B cell (primary cell): ENCODE measurements at regions not wholly inside any gene's neighbourhood (a gene's known extent, or its start where the extent isn't known, plus 50 kb on each side); places are given as distances from the start of the nearest gene placed in this dataset.

Source experiments
- ATAC-seq: fragments of 200-7000 bp; cut with Tn5 transposase; one replicate; pipeline ENCODE4 v1.10.0; 2021; ENCODE audit warnings: low read depth, mild to moderate bottlenecking, moderate number of reproducible peaks, moderate library complexity
- CTCF ChIA-PET: fragments of 350-600 bp; sonication (Branson Sonifier 250); formaldehyde crosslinking; loops from one replicate; lab custom pipeline; 2021; ENCODE audit warnings: antibody characterized with exemption, inconsistent platforms; lab: Charles Lee
- POLR2A ChIA-PET: fragments of 350-600 bp; sonication (Branson Sonifier 250); formaldehyde crosslinking; loops from one replicate; lab custom pipeline; 2021; ENCODE audit warnings: antibody characterized with exemption; lab: Charles Lee
- DNase-seq: peaks from one replicate; pipeline ENCODE4 v3.0.0; 2013
- H2AFZ ChIP-seq: 2 replicates; pipeline ENCODE4 v1.6.1; 2012; ENCODE audit warnings: mild to moderate bottlenecking, low read depth, low read length; ENCODE audit not compliant: insufficient read depth, poor library complexity, severe bottlenecking
- H3K27ac ChIP-seq, 2 donors: 1 replicate in 1 of 2; 2 replicates in 1 of 2; pipeline ENCODE4 v1.5.1; 2012 to 2013; ENCODE audit warnings: low read length in 2 of 2, mild to moderate bottlenecking in 2 of 2, moderate library complexity in 1 of 2
- H3K27me3 ChIP-seq, 4 experiments: fragments of 200-600 bp in 1 of 4; sonication (generic) in 1 of 4; replicated peaks in 1 of 4; 1 replicate in 2 of 4; 2 replicates in 2 of 4; pipeline versions ENCODE4 v1.6.1 to v1.7.0; 2013 to 2016; ENCODE audit warnings: low read length in 3 of 4, mild to moderate bottlenecking in 2 of 4, mixed read lengths in 1 of 4, moderate library complexity in 1 of 4; ENCODE audit not compliant: insufficient read depth in 4 of 4, control insufficient read depth in 3 of 4; ENCODE audit errors: control extremely low read depth in 1 of 4
- H3K36me3 ChIP-seq, 2 experiments: replicated peaks in 1 of 2; 1 replicate in 1 of 2; 2 replicates in 1 of 2; pipeline versions ENCODE4 v1.6.1 to v1.7.1; 2013; ENCODE audit warnings: low read length in 1 of 2; ENCODE audit not compliant: insufficient read depth in 2 of 2, control insufficient read depth in 1 of 2; ENCODE audit errors: control extremely low read depth in 1 of 2, extremely low read depth in 1 of 2
- H3K4me1 ChIP-seq, 2 donors: fragments of 200-600 bp in 1 of 2; sonication (generic) in 1 of 2; 1 replicate in 1 of 2; 2 replicates in 1 of 2; pipeline versions ENCODE4 v1.5.1 to v1.6.1; 2013 to 2017; ENCODE audit warnings: low read length in 2 of 2; ENCODE audit not compliant: control insufficient read depth in 2 of 2, insufficient read depth in 2 of 2
- H3K4me2 ChIP-seq: replicated peaks from 2 replicates; pipeline ENCODE3; 2012; ENCODE audit warnings: mild to moderate bottlenecking, low read depth, low read length; ENCODE audit not compliant: poor library complexity, severe bottlenecking
- H3K4me3 ChIP-seq, 5 experiments: fragments of 200-600 bp in 1 of 5; sonication (generic) in 1 of 5; 1 replicate in 3 of 5; 2 replicates in 2 of 5; pipeline versions ENCODE4 v1.5.1 to v1.7.0; 2011 to 2016; ENCODE audit warnings: low read length in 4 of 5, mild to moderate bottlenecking in 4 of 5, low read depth in 2 of 5, control low read depth in 1 of 5, moderate library complexity in 1 of 5; ENCODE audit not compliant: insufficient read depth in 1 of 5; ENCODE audit errors: control extremely low read depth in 1 of 5, extremely low read depth in 1 of 5
- H3K79me2 ChIP-seq: fragments of 200-600 bp; sonication (generic); one replicate; pipeline ENCODE4 v1.6.0; 2016; ENCODE audit warnings: low read length; ENCODE audit not compliant: control insufficient read depth, insufficient read depth
- H3K9ac ChIP-seq: fragments of 200-600 bp; sonication (generic); 2 replicates; pipeline ENCODE4 v1.6.1; 2017; ENCODE audit warnings: mild to moderate bottlenecking, low read length, moderate library complexity
- H3K9me3 ChIP-seq, 3 donors: one replicate each; pipeline versions ENCODE4 v1.6.1 to v1.7.1; 2013; ENCODE audit warnings: low read length in 2 of 3; ENCODE audit not compliant: control insufficient read depth in 2 of 3, insufficient read depth in 1 of 3; ENCODE audit errors: control extremely low read depth in 1 of 3
- H4K20me1 ChIP-seq: 2 replicates; pipeline ENCODE4 v1.6.0; 2012; ENCODE audit warnings: mild to moderate bottlenecking, low read length; ENCODE audit not compliant: insufficient read depth, control insufficient read depth, poor library complexity, severe bottlenecking
- H3K27ac Mint-ChIP-seq: one replicate; pipeline ENCODE4 v1.8.0; 2021; ENCODE audit warnings: mixed read lengths
- H3K27me3 Mint-ChIP-seq: one replicate; pipeline ENCODE4 v1.8.0; 2021; ENCODE audit warnings: mixed read lengths
- H3K4me1 Mint-ChIP-seq: one replicate; pipeline ENCODE4 v1.8.0; 2021; ENCODE audit warnings: mixed read lengths
- H3K4me3 Mint-ChIP-seq: one replicate; pipeline ENCODE4 v1.8.0; 2021; ENCODE audit warnings: mixed read lengths
- H3K9me3 Mint-ChIP-seq: one replicate; pipeline ENCODE4 v1.8.0; 2022; ENCODE audit warnings: mixed read lengths; ENCODE audit not compliant: insufficient read depth
- EZH2 ChIP-seq: IDR thresholded peaks from 2 replicates; pipeline ENCODE4 v1.6.1; 2012; ENCODE audit warnings: borderline replicate concordance, low read depth, mild to moderate bottlenecking, moderate library complexity, low read length; ENCODE audit not compliant: insufficient read depth, poor library complexity, severe bottlenecking
- WGBS: methylation state at CpG from one replicate; pipeline ENCODE4 v1.1.5; 2013; ENCODE audit warnings: missing lambda C conversion rate; ENCODE audit not compliant: insufficient coverage; 5-methylcytosine and 5-hydroxymethylcytosine counted together
- intact Hi-C: fragments of 100-400 bp; cut with micrococcal nuclease; formaldehyde crosslinking; loops from one replicate; pipeline ENCODE4 v1.10.0; 2022
- TF ChIP-seq, protein P1 (sequence below): fragments of 200-600 bp; IDR thresholded peaks from one replicate; pipeline ENCODE4 v1.8.0; 2022; ENCODE audit warnings: antibody characterized with exemption, mild to moderate bottlenecking

DNA sequence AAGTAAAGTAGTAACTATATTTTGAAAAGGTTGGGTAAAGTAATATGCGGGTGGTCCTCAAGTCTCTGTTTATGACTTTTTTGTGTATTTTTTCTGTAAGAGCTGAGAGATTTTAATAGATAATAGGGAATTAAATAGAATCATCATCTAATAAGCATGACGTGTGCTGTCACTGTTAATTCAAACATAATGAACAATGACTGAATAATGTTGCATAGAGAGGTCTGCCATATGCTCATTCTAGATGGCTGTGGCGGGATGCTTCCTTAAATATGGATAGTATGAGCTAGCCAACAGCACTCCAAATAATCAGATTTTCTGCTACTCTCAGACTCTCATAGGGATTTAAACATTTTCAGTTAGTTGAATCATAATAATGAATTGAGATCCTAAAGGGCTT lies 302.8 kb upstream of the RBMS3 start:
- Mint-ChIP-seq H3K4me3 (no peak overlapping the region), H3K9me3 (peaks cover 2% of the 10 kb centered on the region), H3K27ac (no peak overlapping the region), H3K4me1 (no peaks in the 10 kb centered on the region), H3K27me3 (no peaks in the 10 kb centered on the region)
- WGBS = no CpG with 5 or more reads among the region's 3 CpGs
- H3K4me3 ChIP-seq = no peak overlapping the region
- ATAC-seq = no peak
- H3K4me1 ChIP-seq = peaks cover 0 to 3% of the 10 kb centered on the region in 2 donors
- DNase-seq = no peak
- intact Hi-C loops = no loop called here
- TF ChIP-seq EZH2 = no peak
- TF ChIP-seq, protein P1, sequence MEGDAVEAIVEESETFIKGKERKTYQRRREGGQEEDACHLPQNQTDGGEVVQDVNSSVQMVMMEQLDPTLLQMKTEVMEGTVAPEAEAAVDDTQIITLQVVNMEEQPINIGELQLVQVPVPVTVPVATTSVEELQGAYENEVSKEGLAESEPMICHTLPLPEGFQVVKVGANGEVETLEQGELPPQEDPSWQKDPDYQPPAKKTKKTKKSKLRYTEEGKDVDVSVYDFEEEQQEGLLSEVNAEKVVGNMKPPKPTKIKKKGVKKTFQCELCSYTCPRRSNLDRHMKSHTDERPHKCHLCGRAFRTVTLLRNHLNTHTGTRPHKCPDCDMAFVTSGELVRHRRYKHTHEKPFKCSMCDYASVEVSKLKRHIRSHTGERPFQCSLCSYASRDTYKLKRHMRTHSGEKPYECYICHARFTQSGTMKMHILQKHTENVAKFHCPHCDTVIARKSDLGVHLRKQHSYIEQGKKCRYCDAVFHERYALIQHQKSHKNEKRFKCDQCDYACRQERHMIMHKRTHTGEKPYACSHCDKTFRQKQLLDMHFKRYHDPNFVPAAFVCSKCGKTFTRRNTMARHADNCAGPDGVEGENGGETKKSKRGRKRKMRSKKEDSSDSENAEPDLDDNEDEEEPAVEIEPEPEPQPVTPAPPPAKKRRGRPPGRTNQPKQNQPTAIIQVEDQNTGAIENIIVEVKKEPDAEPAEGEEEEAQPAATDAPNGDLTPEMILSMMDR = no peak
- CTCF ChIA-PET = no interaction called here
- H3K27me3 ChIP-seq = no peaks in the 10 kb centered on the region
- POLR2A ChIA-PET = no interaction called here
- H2AFZ ChIP-seq = no peak overlapping the region
- no peaks in the 10 kb centered on the region for H3K36me3 ChIP-seq
- no peaks in the 10 kb centered on the region for H4K20me1 ChIP-seq
- H3K9me3 ChIP-seq = no peaks in the 10 kb centered on the region
- no peak overlapping the region for H3K27ac ChIP-seq
- H3K9ac ChIP-seq = no peak overlapping the region
- H3K79me2 ChIP-seq = no peaks in the 10 kb centered on the region
- H3K4me2 ChIP-seq = no peak overlapping the region

GRCh38 chr3:28980131-28980530 lies 300.7 kb upstream of the RBMS3 start:
- Histone ChIP-seq H4K20me1 (no peaks in the 10 kb centered on the region), H3K4me3 (no peak overlapping the region), H3K79me2 (no peaks in the 10 kb centered on the region), H3K9me3 (no peaks in the 10 kb centered on the region), H3K4me1 (peaks cover 0 to 3% of the 10 kb centered on the region in 2 donors), H3K36me3 (no peaks in the 10 kb centered on the region), H3K9ac (no peak overlapping the region), H3K4me2 (no peak overlapping the region), H3K27ac (no peak overlapping the region), H3K27me3 (no peaks in the 10 kb centered on the region), H2AFZ (no peak overlapping the region)
- Mint-ChIP-seq H3K4me1 (no peaks in the 10 kb centered on the region), H3K9me3 (peaks cover 2% of the 10 kb centered on the region), H3K4me3 (no peak overlapping the region), H3K27ac (no peak overlapping the region), H3K27me3 (no peaks in the 10 kb centered on the region)
- no CpG with 5 or more reads among the region's 1 CpG for WGBS
- DNase-seq = no peak
- no peak for ATAC-seq
- intact Hi-C loops = no loop called here
- TF ChIP-seq, protein P1 = no peak
- no peak for TF ChIP-seq EZH2
- CTCF ChIA-PET = no interaction called here
- POLR2A ChIA-PET = no interaction called here
